Hepatic stellate cell (primary cell): ENCODE measurements at regions not wholly inside any gene's neighbourhood (a gene's known extent, or its start where the extent isn't known, plus 50 kb on each side); places are given as distances from the start of the nearest gene placed in this dataset.
A peak's percentile ranks its signal among the peaks of the same experiment; 100 is the strongest.

ENCODE experiments used
- DNase-seq: peaks from one replicate; pipeline ENCODE4 v3.0.0; 2011; ENCODE audit warnings: low spot score

- no peak for DNase-seq
Measured at GRCh38 chr5:145502906-145503305, 332.2 kb downstream of the PRELID2 start.

DNA sequence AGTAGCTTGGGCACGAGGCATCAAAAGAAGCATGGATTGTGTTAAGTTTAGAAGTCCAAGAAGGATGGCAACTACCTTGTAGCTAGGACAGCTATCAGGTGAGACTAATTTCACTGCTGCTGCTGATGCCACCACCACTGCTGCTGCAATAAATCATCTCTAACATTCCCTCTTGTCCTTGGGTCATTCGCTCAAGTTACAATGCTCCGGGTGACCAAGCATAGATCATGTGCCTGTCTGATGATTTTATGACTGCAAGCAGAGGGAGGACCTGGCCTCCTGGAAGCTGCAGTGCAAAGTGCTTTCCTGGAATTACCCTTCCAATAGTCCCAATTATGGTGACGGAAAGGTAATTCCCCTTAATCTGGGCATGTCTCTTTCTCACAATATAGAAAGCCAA is 334.4 kb downstream of the PRELID2 start:
- DNase-seq: no peak

DNA sequence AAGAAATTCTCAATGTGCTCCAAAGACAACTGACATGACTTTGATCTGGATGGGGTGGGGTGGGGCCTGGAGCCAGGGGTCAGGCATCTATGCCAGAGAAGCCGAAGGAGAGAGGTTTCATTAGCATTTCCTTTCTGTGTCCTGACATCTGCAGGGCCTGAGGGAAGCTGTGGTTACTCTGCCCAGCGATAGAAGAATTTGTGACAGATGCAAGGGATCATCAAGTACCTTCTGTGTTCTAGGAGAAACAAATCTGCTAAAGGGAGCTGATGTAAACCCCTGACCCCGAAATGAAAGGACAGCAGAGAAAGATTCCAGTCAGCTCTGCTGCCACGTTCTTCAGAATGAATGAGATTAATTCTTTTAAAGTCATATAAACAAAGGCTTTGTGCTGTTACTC is 335.7 kb downstream of the PRELID2 start:
- DNase-seq: no peak

- DNase-seq: no peak
Measured at GRCh38 chr5:145497052-145497451, 338.1 kb downstream of the PRELID2 start.

- DNase-seq: peak; percentile 30
Measured at GRCh38 chr5:145495741-145496140, 339.4 kb downstream of the PRELID2 start.

DNA sequence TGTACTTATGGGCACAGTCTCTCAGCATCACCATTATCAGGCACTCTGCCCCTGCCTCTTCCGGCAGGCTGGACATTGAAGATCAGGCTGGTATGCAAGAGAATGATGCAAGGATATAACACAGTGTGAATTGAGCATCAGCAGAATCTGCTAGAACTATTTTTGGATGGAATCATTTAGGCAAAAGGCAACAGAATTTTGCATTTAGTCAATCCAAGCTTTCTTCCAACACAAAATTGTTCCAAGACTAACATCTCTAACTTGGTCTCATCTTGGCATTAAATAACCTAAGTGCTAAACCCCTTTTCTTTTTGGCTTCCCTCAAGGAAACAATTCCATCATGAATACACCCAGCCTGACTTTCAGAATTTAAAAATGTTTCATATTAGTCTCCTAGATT is 339.9 kb downstream of the PRELID2 start:
- DNase-seq: no peak

GRCh38 chr5:145493435-145493834 is 341.7 kb downstream of the PRELID2 start:
- DNase-seq: no peak

DNA sequence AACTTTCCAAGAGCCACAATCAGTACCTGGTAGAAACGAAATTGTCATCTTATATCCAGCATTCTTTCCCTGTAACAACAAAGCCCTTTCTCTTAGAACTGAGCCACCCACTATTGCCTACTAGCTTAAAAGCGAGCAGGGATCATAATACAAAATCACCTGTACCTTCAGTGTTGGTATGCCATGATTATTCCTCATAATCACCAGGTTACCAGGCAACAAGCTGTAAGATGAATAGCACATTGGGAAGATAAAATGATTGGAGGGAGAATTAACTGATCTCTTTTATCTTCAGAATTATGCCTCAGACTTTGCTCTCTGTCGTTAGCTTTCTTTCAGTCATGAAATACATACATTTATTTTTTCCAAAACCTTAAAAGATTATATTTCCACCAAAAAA is 345.6 kb downstream of the PRELID2 start:
- DNase-seq: no peak

DNA sequence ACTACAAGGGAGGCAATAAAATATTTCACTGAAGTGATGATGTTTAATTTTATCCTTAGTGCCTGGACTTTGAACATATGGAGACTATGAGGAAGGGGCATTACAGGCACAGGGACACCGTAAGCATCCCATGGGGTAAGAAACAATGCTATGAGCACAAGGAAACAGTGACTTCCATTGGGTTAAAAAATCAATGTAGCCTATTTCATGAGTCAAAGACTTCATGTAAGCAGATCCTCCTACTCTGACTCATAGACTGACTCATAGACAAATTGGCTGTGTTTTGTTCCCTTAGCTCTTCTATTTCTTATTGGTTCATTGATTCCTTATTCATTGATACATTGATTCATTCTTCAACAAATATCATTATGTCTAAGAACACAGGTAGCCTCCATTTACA is 351.0 kb downstream of the PRELID2 start:
- DNase-seq: peak; percentile 17

- peak; percentile 9 for DNase-seq
Measured at GRCh38 chr5:145483212-145483611, 351.9 kb downstream of the PRELID2 start.

DNA sequence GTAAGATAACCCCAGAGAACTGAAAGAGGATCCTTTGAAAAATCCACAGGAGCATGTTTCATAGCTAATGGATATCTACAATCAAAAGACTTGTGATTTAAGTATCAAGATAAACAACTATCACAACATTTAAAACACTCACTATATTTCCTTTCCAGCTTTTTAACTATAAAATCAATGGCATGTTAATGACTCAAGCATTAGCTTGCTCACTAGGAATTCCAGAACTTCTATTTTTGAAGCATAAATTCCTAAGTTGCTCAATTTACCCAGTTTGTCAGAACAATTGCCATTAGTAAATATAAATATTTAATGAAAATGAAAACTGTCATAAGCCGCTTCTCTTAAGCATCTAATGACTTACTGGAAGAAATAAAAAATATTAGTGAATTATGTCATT is 355.3 kb downstream of the PRELID2 start:
- DNase-seq: no peak

DNA sequence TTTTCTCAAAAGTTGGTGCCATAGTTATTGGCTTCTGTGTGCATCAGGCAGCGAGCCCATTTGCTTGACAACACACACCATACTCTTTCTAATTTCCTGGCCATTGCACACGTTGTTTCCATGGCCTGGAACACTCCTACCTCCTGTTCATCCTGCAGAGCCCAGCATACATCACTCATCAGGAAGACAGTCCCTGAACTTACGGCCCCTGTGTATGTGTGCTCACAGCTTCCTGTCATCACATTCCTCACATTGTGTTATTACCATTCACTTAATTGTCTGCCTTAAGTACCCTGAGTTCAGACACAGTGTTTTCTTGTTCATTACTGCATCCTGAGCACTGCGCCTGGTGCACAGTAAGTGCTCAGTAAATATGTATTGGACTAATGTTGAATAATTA is 355.9 kb downstream of the PRELID2 start:
- DNase-seq: no peak

- DNase-seq: no peak
Measured at GRCh38 chr5:145478651-145479050, 356.5 kb downstream of the PRELID2 start.

DNA sequence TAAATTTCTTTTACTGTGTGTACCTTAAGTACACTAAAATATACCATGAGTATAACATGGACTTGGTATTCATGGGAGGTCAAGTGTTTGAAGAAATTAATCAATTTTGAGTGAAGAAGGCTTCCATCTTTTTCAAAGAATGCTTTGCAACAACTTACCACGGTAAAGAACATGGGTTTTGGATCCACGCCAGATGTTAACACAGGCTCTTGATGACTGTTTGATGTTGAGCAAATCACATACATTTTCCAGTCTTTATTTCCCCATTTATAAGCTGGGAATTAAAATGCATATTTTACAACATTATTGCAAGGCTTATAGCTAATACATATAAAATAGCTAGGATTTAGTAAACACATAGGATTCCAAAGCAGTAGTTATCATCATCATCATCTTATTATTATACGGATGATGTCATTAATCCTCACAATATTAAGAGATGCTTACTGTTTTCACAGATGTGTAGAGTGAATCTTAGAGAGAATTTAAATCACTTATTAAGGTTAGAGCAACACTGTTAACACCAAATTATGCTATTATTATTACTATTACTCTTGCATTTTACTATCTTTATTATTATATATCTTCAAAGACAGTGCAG is 362.0 kb downstream of the PRELID2 start:
- DNase-seq: no peak

- DNase-seq: peak; percentile 4
Measured at GRCh38 chr5:145471831-145472612, 363.1 kb downstream of the PRELID2 start.

GRCh38 chr5:145471026-145471425 is 364.1 kb downstream of the PRELID2 start:
- no peak for DNase-seq

GRCh38 chr5:145470396-145470979 is 364.7 kb downstream of the PRELID2 start:
- DNase-seq: no peak

- no peak for DNase-seq
Measured at GRCh38 chr5:145467446-145467845, 367.7 kb downstream of the PRELID2 start.

DNA sequence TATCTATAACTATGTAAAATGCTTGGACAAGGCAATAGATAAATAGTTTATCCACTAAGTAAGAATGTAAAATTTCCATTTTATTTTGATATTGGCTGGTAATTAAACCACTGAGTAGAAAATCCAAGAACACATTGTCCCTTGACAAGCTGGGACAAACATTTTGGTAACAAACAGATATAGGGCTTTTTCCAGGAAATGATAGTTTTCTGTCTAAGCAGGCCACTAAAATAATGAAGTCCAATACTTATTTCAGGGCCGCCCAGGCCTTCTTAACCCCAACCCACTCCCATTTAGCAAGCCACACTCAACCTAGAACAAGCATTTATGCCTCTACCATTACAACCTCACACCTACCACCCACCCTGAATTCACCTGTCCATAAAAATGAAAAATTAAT is 368.6 kb downstream of the PRELID2 start:
- DNase-seq: no peak

GRCh38 chr5:145465474-145466263 is 369.5 kb downstream of the PRELID2 start:
- no peak for DNase-seq

DNA sequence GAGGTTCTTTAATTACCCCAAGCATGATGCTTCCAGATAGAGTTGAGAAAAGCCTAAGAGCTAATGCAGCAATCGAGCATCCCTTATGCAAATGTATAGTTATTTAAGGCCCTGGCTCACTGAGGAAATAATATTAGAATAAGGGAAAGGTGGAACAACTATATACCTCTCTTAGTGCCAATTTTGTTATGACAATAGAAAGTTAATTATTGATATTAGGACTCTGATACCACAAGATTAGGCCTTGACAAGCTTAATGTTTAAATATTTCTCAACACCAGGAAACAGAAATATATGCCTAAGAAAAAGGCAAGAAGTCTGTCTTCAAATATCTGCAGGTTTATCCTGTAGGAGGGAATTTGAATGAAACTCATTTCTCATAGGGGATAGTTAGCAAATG is 371.0 kb downstream of the PRELID2 start:
- no peak for DNase-seq

DNA sequence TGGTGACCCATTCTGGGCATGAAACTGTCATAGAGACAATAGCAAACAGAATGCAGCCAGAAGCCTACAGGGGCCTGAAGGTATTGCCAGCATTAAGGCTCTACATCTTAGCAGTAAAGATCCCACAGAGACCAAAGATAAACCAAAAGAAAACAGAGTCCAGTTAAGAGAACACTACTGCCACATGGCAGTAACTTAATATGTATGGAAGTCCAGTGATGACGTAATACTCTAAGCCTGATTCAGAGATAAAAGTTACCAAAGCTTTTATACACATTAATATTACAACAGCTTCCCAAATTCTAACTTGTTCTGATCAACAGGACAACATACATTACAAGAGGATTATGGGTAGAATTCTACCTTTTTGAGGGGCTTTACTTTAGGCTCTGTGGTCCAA is 371.5 kb downstream of the PRELID2 start:
- DNase-seq: no peak

- DNase-seq: no peak
Measured at GRCh38 chr5:145462525-145462924, 372.6 kb downstream of the PRELID2 start.
